A673 (cell line): ENCODE measurements at regions not wholly inside any gene's neighbourhood (a gene's known extent, or its start where the extent isn't known, plus 50 kb on each side); places are given as distances from the start of the nearest gene placed in this dataset.

Source experiments
- BruUV-seq: library from RNA; stranded (reverse); fragments of 400-500 nt; replicated peaks from 2 replicates; lab custom pipeline; 2021; lab: Mats Ljungman, UMichigan
- CTCF ChIA-PET: fragments of 300-600 bp; sonication (Branson Sonifier 250); formaldehyde crosslinking; loops from one replicate; lab custom pipeline; 2022; ENCODE audit warnings: antibody characterized with exemption; lab: Charles Lee
- POLR2A ChIA-PET: fragments of 300-600 bp; sonication (Branson Sonifier 250); formaldehyde crosslinking; loops from one replicate; lab custom pipeline; 2022; ENCODE audit warnings: antibody characterized with exemption; ENCODE audit not compliant: low non-redundant PET; lab: Charles Lee
- DNase-seq: peaks from one replicate; pipeline ENCODE4 v3.0.0-alpha.2; 2015; ENCODE audit warnings: low spot score
- H3K27ac ChIP-seq: fragments of 200-600 bp; sonication (generic); 2 replicates; pipeline ENCODE4 v1.5.1; 2016; ENCODE audit warnings: mixed run types, low read depth, mild to moderate bottlenecking, mixed read lengths, antibody characterized with exemption, low read length; ENCODE audit not compliant: poor library complexity, severe bottlenecking
- H3K27me3 ChIP-seq: fragments of 200-600 bp; sonication (generic); replicated peaks from 2 replicates; pipeline ENCODE4 v1.6.1; 2017; ENCODE audit warnings: mixed run types, low read depth, mild to moderate bottlenecking, mixed read lengths, antibody characterized with exemption, low read length; ENCODE audit not compliant: insufficient read depth, poor library complexity
- H3K36me3 ChIP-seq: fragments of 200-600 bp; sonication (generic); 2 replicates; pipeline ENCODE4 v1.6.1; 2016; ENCODE audit warnings: mixed run types, mild to moderate bottlenecking, mixed read lengths, antibody characterized with exemption, low read length; ENCODE audit not compliant: insufficient read depth, poor library complexity, severe bottlenecking
- H3K4me1 ChIP-seq: fragments of 200-600 bp; sonication (generic); 2 replicates; pipeline ENCODE4 v1.6.1; 2017; ENCODE audit warnings: mixed run types, mild to moderate bottlenecking, mixed read lengths, antibody characterized with exemption, low read length; ENCODE audit not compliant: insufficient read depth, poor library complexity, severe bottlenecking
- H3K4me3 ChIP-seq: fragments of 200-600 bp; sonication (generic); 2 replicates; pipeline ENCODE4 v1.5.1; 2016; ENCODE audit warnings: low read depth, mixed run types, mild to moderate bottlenecking, mixed read lengths, low read length; ENCODE audit not compliant: poor library complexity, severe bottlenecking
- H3K9me3 ChIP-seq: fragments of 200-600 bp; sonication (generic); 2 replicates; pipeline ENCODE4 v1.6.1; 2016; ENCODE audit warnings: mixed run types, low read depth, mild to moderate bottlenecking, mixed read lengths, antibody characterized with exemption, low read length; ENCODE audit not compliant: poor library complexity, severe bottlenecking
- EZH2 ChIP-seq: fragments of 200-600 bp; sonication (generic); IDR thresholded peaks from 2 replicates; pipeline ENCODE4 v1.6.1; 2017; ENCODE audit warnings: borderline replicate concordance, low read depth, mild to moderate bottlenecking, mixed read lengths, antibody characterized with exemption, low read length; ENCODE audit not compliant: poor library complexity, severe bottlenecking
- intact Hi-C: fragments of 100-400 bp; cut with micrococcal nuclease; formaldehyde crosslinking; loops from one replicate; pipeline ENCODE4 v1.10.0; 2022; ENCODE audit not compliant: unreplicated experiment
- TF ChIP-seq, protein P1 (sequence below): fragments of 300-800, 200-600 bp; sonication (generic); conservative IDR thresholded peaks from 2 replicates; pipeline ENCODE4 v1.5.1; 2017; ENCODE audit warnings: low read depth, mild to moderate bottlenecking, antibody characterized with exemption, low read length, moderate library complexity, mixed read lengths

DNA sequence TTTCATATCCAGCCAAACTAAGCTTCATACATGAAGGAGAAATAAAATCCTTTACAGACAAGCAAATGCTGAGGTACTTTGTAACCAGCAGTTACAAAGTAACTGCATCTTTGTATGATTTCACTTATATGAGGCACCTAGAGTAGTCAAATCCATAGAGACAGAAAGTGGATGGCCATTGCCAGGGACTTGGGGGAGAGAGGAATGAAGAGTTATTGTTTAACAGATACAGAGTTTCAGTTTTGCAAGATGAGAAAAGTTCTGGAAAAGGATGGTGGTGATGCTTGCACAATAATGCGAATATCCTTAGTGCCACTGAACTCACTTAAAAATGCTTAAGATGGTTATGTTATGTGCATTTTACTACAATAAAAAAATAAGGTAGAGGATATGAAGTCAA, 58.4 kb upstream of the VCX start:
- H3K9me3 ChIP-seq = peaks cover 4% of the 10 kb centered on the region
- BruUV-seq = no TSS peak
- H3K27ac ChIP-seq = no peak overlapping the region
- intact Hi-C loops = no loop called here
- no peak for TF ChIP-seq EZH2
- TF ChIP-seq, protein P1, sequence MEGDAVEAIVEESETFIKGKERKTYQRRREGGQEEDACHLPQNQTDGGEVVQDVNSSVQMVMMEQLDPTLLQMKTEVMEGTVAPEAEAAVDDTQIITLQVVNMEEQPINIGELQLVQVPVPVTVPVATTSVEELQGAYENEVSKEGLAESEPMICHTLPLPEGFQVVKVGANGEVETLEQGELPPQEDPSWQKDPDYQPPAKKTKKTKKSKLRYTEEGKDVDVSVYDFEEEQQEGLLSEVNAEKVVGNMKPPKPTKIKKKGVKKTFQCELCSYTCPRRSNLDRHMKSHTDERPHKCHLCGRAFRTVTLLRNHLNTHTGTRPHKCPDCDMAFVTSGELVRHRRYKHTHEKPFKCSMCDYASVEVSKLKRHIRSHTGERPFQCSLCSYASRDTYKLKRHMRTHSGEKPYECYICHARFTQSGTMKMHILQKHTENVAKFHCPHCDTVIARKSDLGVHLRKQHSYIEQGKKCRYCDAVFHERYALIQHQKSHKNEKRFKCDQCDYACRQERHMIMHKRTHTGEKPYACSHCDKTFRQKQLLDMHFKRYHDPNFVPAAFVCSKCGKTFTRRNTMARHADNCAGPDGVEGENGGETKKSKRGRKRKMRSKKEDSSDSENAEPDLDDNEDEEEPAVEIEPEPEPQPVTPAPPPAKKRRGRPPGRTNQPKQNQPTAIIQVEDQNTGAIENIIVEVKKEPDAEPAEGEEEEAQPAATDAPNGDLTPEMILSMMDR = no peak
- CTCF ChIA-PET = no interaction called here
- H3K27me3 ChIP-seq = no peaks in the 10 kb centered on the region
- no peaks in the 10 kb centered on the region for H3K36me3 ChIP-seq
- H3K4me3 ChIP-seq = no peak overlapping the region
- no peak for DNase-seq
- POLR2A ChIA-PET = no interaction called here
- no peaks in the 10 kb centered on the region for H3K4me1 ChIP-seq

DNA sequence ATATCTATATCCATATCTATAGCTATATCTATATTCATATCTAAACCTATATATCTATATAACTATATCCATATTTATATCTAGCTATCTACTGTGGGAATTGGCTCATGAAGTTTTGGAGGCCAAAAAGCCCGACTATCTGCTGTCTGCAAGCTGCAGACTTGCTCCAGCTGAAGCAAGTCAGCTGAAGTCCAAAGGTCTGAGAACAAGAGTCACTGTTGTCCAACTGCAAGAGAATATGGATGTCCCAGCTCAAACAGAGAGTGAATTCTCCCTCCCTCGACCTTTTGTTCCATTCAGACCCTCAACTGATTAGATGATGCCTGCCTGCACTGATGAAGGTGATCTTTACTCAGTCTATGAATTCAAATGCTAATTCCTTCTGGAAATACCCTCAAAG, 63.3 kb upstream of the VCX start:
- Histone ChIP-seq H3K4me1 (no peaks in the 10 kb centered on the region), H3K4me3 (no peak overlapping the region)
- CTCF ChIA-PET = no interaction called here

DNA sequence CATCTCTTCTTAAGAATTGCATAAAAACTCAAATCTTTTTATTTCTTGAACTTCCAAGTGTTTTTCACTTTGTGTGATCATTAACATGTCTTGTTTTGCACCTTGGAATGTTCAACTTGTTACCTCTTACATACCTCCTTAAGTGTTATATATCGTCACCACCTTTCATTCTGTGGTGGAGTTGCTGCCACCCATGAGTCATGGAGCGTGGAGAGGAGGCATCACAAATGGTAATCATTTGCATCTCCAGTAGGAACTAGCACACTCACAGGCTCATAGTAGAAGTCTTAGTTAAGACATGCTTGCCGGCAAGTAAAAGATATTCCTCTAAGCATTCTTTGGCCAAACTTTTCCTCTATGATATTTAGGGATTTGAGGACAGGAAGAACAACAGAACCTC, 67.0 kb upstream of the VCX start:
- CTCF ChIA-PET = no interaction called here
- intact Hi-C loops = no loop called here
- no TSS peak for BruUV-seq

More for the DNA sequence above, 63.3 kb upstream of the VCX start:
- POLR2A ChIA-PET = no interaction called here
- intact Hi-C loops = no loop called here
- Histone ChIP-seq H3K36me3 (no peaks in the 10 kb centered on the region), H3K27ac (no peak overlapping the region), H3K9me3 (peaks cover 4% of the 10 kb centered on the region), H3K27me3 (no peaks in the 10 kb centered on the region)
- TF ChIP-seq, protein P1 = no peak
- no peak for TF ChIP-seq EZH2
- no TSS peak for BruUV-seq
- DNase-seq = no peak

More for the DNA sequence above, 67.0 kb upstream of the VCX start:
- H3K9me3 ChIP-seq = no peaks in the 10 kb centered on the region
- H3K27ac ChIP-seq = no peak overlapping the region
- POLR2A ChIA-PET = no interaction called here
- TF ChIP-seq, protein P1 = no peak
- TF ChIP-seq EZH2 = no peak
- no peaks in the 10 kb centered on the region for H3K4me1 ChIP-seq
- H3K4me3 ChIP-seq = no peak overlapping the region
- DNase-seq = no peak
- H3K36me3 ChIP-seq = no peaks in the 10 kb centered on the region
- no peaks in the 10 kb centered on the region for H3K27me3 ChIP-seq
